Transverse colon (tissue), 4 donors: ENCODE measurements at regions not wholly inside any gene's neighbourhood (a gene's known extent, or its start where the extent isn't known, plus 50 kb on each side); places are given as distances from the start of the nearest gene placed in this dataset.

Experiments used
- DNase-seq: peaks from one replicate; pipeline ENCODE4 v3.0.0-alpha.2; 2019
- H3K27ac ChIP-seq, 4 donors: fragments of 200-600 bp; sonication (generic); 2 replicates each; pipeline ENCODE4 v1.5.1; 2016 to 2018; ENCODE audit warnings: inconsistent platforms in 4 of 4
- H3K27me3 ChIP-seq: fragments of 200-600 bp; sonication (generic); 2 replicates; pipeline ENCODE4 v1.5.1; 2017; ENCODE audit warnings: inconsistent platforms
- H3K36me3 ChIP-seq, 4 donors: fragments of 200-600 bp; sonication (generic); 2 replicates each; pipeline ENCODE4 v1.5.1; 2017 to 2019; ENCODE audit warnings: inconsistent platforms in 4 of 4
- H3K4me1 ChIP-seq, 4 donors: fragments of 200-600 bp; sonication (generic); 2 replicates each; pipeline ENCODE4 v1.5.1; 2017 to 2020; ENCODE audit warnings: inconsistent platforms in 4 of 4
- H3K4me3 ChIP-seq, 4 donors: fragments of 200-600 bp; sonication (generic); 1 replicate in 1 of 4; 2 replicates in 3 of 4; pipeline versions ENCODE4 v1.5.1 to v1.6.1; 2017 to 2019; ENCODE audit warnings: inconsistent platforms in 4 of 4
- H3K9me3 ChIP-seq, 2 donors: fragments of 200-600 bp; sonication (generic); 2 replicates each; pipeline ENCODE4 v1.5.1; 2017 to 2019; ENCODE audit warnings: inconsistent platforms in 2 of 2
- CTCF ChIP-seq, 5 experiments: fragments of 200-600 bp in 3 of 5; fragments of 450-650 bp in 2 of 5; sonication (generic) in 3 of 5; IDR thresholded peaks; 1 replicate in 2 of 5; 2 replicates in 3 of 5; pipeline ENCODE4 v1.5.1; 2016 to 2017; ENCODE audit warnings: antibody characterized with exemption in 5 of 5, inconsistent platforms in 3 of 5, mild to moderate bottlenecking in 2 of 5, moderate library complexity in 1 of 5
- EP300 ChIP-seq: sonication (generic); formaldehyde crosslinking; IDR thresholded peaks from one replicate; pipeline ENCODE4 v1.6.1; 2017; ENCODE audit warnings: antibody characterized with exemption, low read depth
- POLR2A ChIP-seq: fragments of 450-650 bp; IDR thresholded peaks from one replicate; pipeline ENCODE4 v1.6.1; 2016; ENCODE audit warnings: antibody characterized with exemption, mild to moderate bottlenecking, moderate library complexity
- POLR2AphosphoS5 ChIP-seq, 3 donors: sonication (generic); formaldehyde crosslinking; IDR thresholded peaks; one replicate each; pipeline ENCODE4 v1.6.1; 2016; ENCODE audit warnings: antibody characterized with exemption in 3 of 3
- WGBS, 2 donors: methylation state at CpG; one replicate each; pipeline ENCODE4 v1.1.5; 2018; ENCODE audit warnings: low coverage in 1 of 2; 5-methylcytosine and 5-hydroxymethylcytosine counted together
- in situ Hi-C, 4 donors: fragments of 200-750 bp; cut with MboI; loops; one replicate each; pipeline versions ENCODE4 v1.15.0 to v1.15.1; 2017; ENCODE audit warnings: low sequenced_read_pairs in 3 of 4, low pct_ligation_motif_present in 1 of 4, low pct_unique_long_range_greater_than_20kb in 1 of 4
- intact Hi-C: fragments of 100-400 bp; cut with DNase I; formaldehyde crosslinking; loops from one replicate; pipeline ENCODE4 v1.15.1; 2023; ENCODE audit warnings: low total_unique reads

GRCh38 chr1:232432313-232432712 lies 197.6 kb downstream of the SIPA1L2 start:
- no peaks in the 10 kb centered on the region for H3K36me3 ChIP-seq
- H3K4me1 ChIP-seq, result peaks cover 0 to 13% (median 2%) of the 10 kb centered on the region in 4 donors
- H3K9me3 ChIP-seq, result no peaks in the 10 kb centered on the region
- WGBS, 2 donors, result 80 to 85% methylated on average over 2 to 8 of the region's 8 CpGs
- no peak overlapping the region for H3K4me3 ChIP-seq
- in situ Hi-C loops (no loop called here), intact Hi-C loops (loop anchor here (10.0 kb wide), 1 partner anchor 192 kb away; no protein-coding TSS in a partner anchor)
- no peak overlapping the region for H3K27ac ChIP-seq
- no peaks in the 10 kb centered on the region for H3K27me3 ChIP-seq
- TF ChIP-seq POLR2A (no peak), EP300 (no peak), CTCF (IDR thresholded peaks at IDR 0.05) (no peak), POLR2AphosphoS5 (IDR thresholded peaks at IDR 0.05) (no peak)
- DNase-seq, result no peak

GRCh38 chr1:232431748-232432147 lies 198.2 kb downstream of the SIPA1L2 start:
- WGBS, 2 donors, result 82 to 89% methylated on average over 4 of the region's 4 CpGs
- no peaks in the 10 kb centered on the region for H3K9me3 ChIP-seq
- H3K4me3 ChIP-seq, result no peak overlapping the region
- no peaks in the 10 kb centered on the region for H3K27me3 ChIP-seq
- in situ Hi-C loops (no loop called here), intact Hi-C loops (loop anchor here (10.0 kb wide), 1 partner anchor 193 kb away; no protein-coding TSS in a partner anchor)
- H3K36me3 ChIP-seq, result no peaks in the 10 kb centered on the region
- no peak for DNase-seq
- no peak for TF ChIP-seq EP300
- no peak for TF ChIP-seq POLR2AphosphoS5 (IDR thresholded peaks at IDR 0.05)
- no peak for TF ChIP-seq POLR2A
- no peak for TF ChIP-seq CTCF (IDR thresholded peaks at IDR 0.05)
- no peak overlapping the region for H3K27ac ChIP-seq
- H3K4me1 ChIP-seq, result peaks cover 0 to 13% (median 2%) of the 10 kb centered on the region in 4 donors

GRCh38 chr1:232431326-232431725 lies 198.6 kb downstream of the SIPA1L2 start:
- TF ChIP-seq EP300, result no peak
- no peak for TF ChIP-seq CTCF (IDR thresholded peaks at IDR 0.05)
- TF ChIP-seq POLR2A, result no peak
- TF ChIP-seq POLR2AphosphoS5 (IDR thresholded peaks at IDR 0.05), result no peak
- H3K27me3 ChIP-seq, result no peaks in the 10 kb centered on the region
- no peak for DNase-seq
- no peaks in the 10 kb centered on the region for H3K9me3 ChIP-seq
- H3K27ac ChIP-seq, result no peak overlapping the region
- H3K4me1 ChIP-seq, result peaks cover 0 to 13% (median 2%) of the 10 kb centered on the region in 4 donors
- no peak overlapping the region for H3K4me3 ChIP-seq
- intact Hi-C loops (loop anchor here (10.0 kb wide), 1 partner anchor 193 kb away; no protein-coding TSS in a partner anchor), in situ Hi-C loops (no loop called here)
- H3K36me3 ChIP-seq, result no peaks in the 10 kb centered on the region
- 80 to 96% methylated on average over 1 to 6 of the region's 6 CpGs for WGBS, 2 donors

GRCh38 chr1:232430467-232430866 lies 199.5 kb downstream of the SIPA1L2 start:
- 89% methylated on average over 6 of the region's 6 CpGs; no CpG with 5 or more reads in 1 of the 2 donors for WGBS, 2 donors
- Histone ChIP-seq H3K36me3 (peaks cover 0 to 2% (median 1%) of the 10 kb centered on the region in 4 donors), H3K27ac (no peak overlapping the region), H3K4me1 (peaks cover 0 to 6% (median 0%) of the 10 kb centered on the region in 4 donors), H3K4me3 (no peak overlapping the region), H3K27me3 (no peaks in the 10 kb centered on the region), H3K9me3 (no peaks in the 10 kb centered on the region)
- TF ChIP-seq EP300 (no peak), POLR2AphosphoS5 (IDR thresholded peaks at IDR 0.05) (no peak), POLR2A (no peak), CTCF (IDR thresholded peaks at IDR 0.05) (no peak)
- no peak for DNase-seq
- in situ Hi-C loops (no loop called here), intact Hi-C loops (loop anchor here (10.0 kb wide), 1 partner anchor 194 kb away; no protein-coding TSS in a partner anchor)
